H9 (cell line): ENCODE measurements at regions not wholly inside any gene's neighbourhood (a gene's known extent, or its start where the extent isn't known, plus 50 kb on each side); places are given as distances from the start of the nearest gene placed in this dataset.

Experiments
- DNase-seq: peaks from one replicate; pipeline ENCODE4 v3.0.0-alpha.2; 2017
- H2AFZ ChIP-seq: one replicate; pipeline ENCODE4 v1.6.1; 2013; ENCODE audit warnings: mild to moderate bottlenecking, low read length, control low read depth, moderate library complexity
- H2AK5ac ChIP-seq: 2 replicates; pipeline ENCODE4 v1.6.1; 2013; ENCODE audit warnings: low read length, control low read depth, mixed read lengths; ENCODE audit not compliant: insufficient read length
- H2BK120ac ChIP-seq: one replicate; pipeline ENCODE4 v1.6.1; 2013; ENCODE audit warnings: low read depth, mild to moderate bottlenecking, low read length, control low read depth, inconsistent platforms; ENCODE audit not compliant: poor library complexity, severe bottlenecking
- H2BK12ac ChIP-seq: 2 replicates; pipeline ENCODE4 v1.6.1; 2013; ENCODE audit warnings: low read length, control low read depth, mixed read lengths, low read depth; ENCODE audit not compliant: insufficient read length
- H2BK15ac ChIP-seq: 2 replicates; pipeline ENCODE4 v1.6.1; 2013; ENCODE audit warnings: low read depth, low read length, control low read depth
- H2BK20ac ChIP-seq: one replicate; pipeline ENCODE4 v1.6.1; 2013; ENCODE audit warnings: low read depth, mild to moderate bottlenecking, low read length, control low read depth, inconsistent platforms; ENCODE audit not compliant: poor library complexity, severe bottlenecking
- H2BK5ac ChIP-seq: 2 replicates; pipeline ENCODE4 v1.6.1; 2013; ENCODE audit warnings: low read length, control low read depth, mixed read lengths; ENCODE audit not compliant: insufficient read length
- H3K14ac ChIP-seq: 2 replicates; pipeline ENCODE4 v1.6.1; 2013; ENCODE audit warnings: low read length, control low read depth; ENCODE audit not compliant: insufficient read depth
- H3K18ac ChIP-seq: 2 replicates; pipeline ENCODE4 v1.6.1; 2013; ENCODE audit warnings: low read depth, mild to moderate bottlenecking, mixed read lengths, low read length, control low read depth; ENCODE audit not compliant: insufficient read length
- H3K23ac ChIP-seq: 2 replicates; pipeline ENCODE4 v1.6.1; 2013; ENCODE audit warnings: low read length, control low read depth, mixed read lengths, low read depth; ENCODE audit not compliant: insufficient read length
- H3K23me2 ChIP-seq: 2 replicates; pipeline ENCODE4 v1.6.1; 2013; ENCODE audit warnings: low read depth, mild to moderate bottlenecking, mixed read lengths, low read length, control low read depth; ENCODE audit not compliant: insufficient read length, poor library complexity, severe bottlenecking
- H3K27ac ChIP-seq: 2 replicates; pipeline ENCODE4 v1.5.1; 2013; ENCODE audit warnings: low read length, control low read depth, mixed read lengths, low read depth; ENCODE audit not compliant: insufficient read length
- H3K27me3 ChIP-seq: 2 replicates; pipeline ENCODE4 v1.6.1; 2013; ENCODE audit warnings: low read length, control low read depth, inconsistent platforms; ENCODE audit not compliant: insufficient read depth
- H3K4ac ChIP-seq: 2 replicates; pipeline ENCODE4 v1.6.1; 2013; ENCODE audit warnings: low read depth, mild to moderate bottlenecking, control low read depth, inconsistent platforms, low read length, moderate library complexity
- H3K4me1 ChIP-seq: 2 replicates; pipeline ENCODE4 v1.6.1; 2013; ENCODE audit warnings: low read length, control low read depth, inconsistent platforms; ENCODE audit not compliant: insufficient read depth
- H3K4me2 ChIP-seq: 2 replicates; pipeline ENCODE4 v1.6.1; 2013; ENCODE audit warnings: low read length, control low read depth, mixed read lengths; ENCODE audit not compliant: insufficient read length, insufficient read depth
- H3K56ac ChIP-seq: 2 replicates; pipeline ENCODE4 v1.6.1; 2013; ENCODE audit warnings: low read depth, mild to moderate bottlenecking, mixed read lengths, low read length, control low read depth; ENCODE audit not compliant: insufficient read length
- H3K79me1 ChIP-seq: 2 replicates; pipeline ENCODE4 v1.6.1; 2013; ENCODE audit warnings: low read depth, mild to moderate bottlenecking, moderate library complexity, low read length, control low read depth, inconsistent platforms; ENCODE audit not compliant: insufficient read depth, poor library complexity, severe bottlenecking
- H3K79me2 ChIP-seq: 2 replicates; pipeline ENCODE4 v1.6.1; 2013; ENCODE audit warnings: low read length, control low read depth, inconsistent platforms; ENCODE audit not compliant: insufficient read depth
- H3K9ac ChIP-seq: 2 replicates; pipeline ENCODE4 v1.6.1; 2013; ENCODE audit warnings: low read length, control low read depth, mixed read lengths; ENCODE audit not compliant: insufficient read length; ENCODE audit errors: extremely low read depth
- H3K9me3 ChIP-seq: one replicate; pipeline ENCODE4 v1.6.1; 2013; ENCODE audit warnings: low read depth, low read length, inconsistent platforms; ENCODE audit not compliant: control insufficient read depth
- H3T11ph ChIP-seq: one replicate; pipeline ENCODE4 v1.6.1; 2013; ENCODE audit warnings: mild to moderate bottlenecking, low read length, control low read depth, inconsistent platforms
- H4K20me1 ChIP-seq: one replicate; pipeline ENCODE4 v1.6.1; 2013; ENCODE audit not compliant: control insufficient read depth, insufficient read length, insufficient read depth
- H4K5ac ChIP-seq: 2 replicates; pipeline ENCODE4 v1.6.1; 2013; ENCODE audit warnings: low read depth, mild to moderate bottlenecking, mixed read lengths, low read length, control low read depth; ENCODE audit not compliant: insufficient read length
- H4K8ac ChIP-seq: replicated peaks from 2 replicates; pipeline ENCODE4 v1.6.1; 2013; ENCODE audit warnings: low read length, control low read depth, mixed read lengths, low read depth; ENCODE audit not compliant: insufficient read length
- H4K91ac ChIP-seq: 2 replicates; pipeline ENCODE4 v1.6.1; 2013; ENCODE audit warnings: low read depth, mild to moderate bottlenecking, moderate library complexity, mixed read lengths, low read length, control low read depth; ENCODE audit not compliant: insufficient read length
- H3K27ac Mint-ChIP-seq, 3 experiments: 2 replicates in 2 of 3; 3 replicates in 1 of 3; pipeline ENCODE4 v1.8.0; 2020 to 2021; ENCODE audit warnings: mixed read lengths in 3 of 3, mild to moderate bottlenecking in 1 of 3, moderate library complexity in 1 of 3
- H3K27me3 Mint-ChIP-seq: 2 replicates; pipeline ENCODE4 v1.8.0; 2021; ENCODE audit warnings: low read depth, mild to moderate bottlenecking, moderate library complexity, mixed read lengths
- H3K36me3 Mint-ChIP-seq, 3 experiments: 2 replicates in 2 of 3; 3 replicates in 1 of 3; pipeline ENCODE4 v1.8.0; 2020 to 2021; ENCODE audit warnings: low read depth in 3 of 3, mixed read lengths in 3 of 3; ENCODE audit not compliant: insufficient read depth in 1 of 3
- H3K4me1 Mint-ChIP-seq, 2 experiments: 2 replicates each; pipeline ENCODE4 v1.8.0; 2020; ENCODE audit warnings: mixed read lengths in 2 of 2
- H3K4me3 Mint-ChIP-seq, 2 experiments: 2 replicates in 1 of 2; 3 replicates in 1 of 2; pipeline ENCODE4 v1.8.0; 2020 to 2021; ENCODE audit warnings: mild to moderate bottlenecking in 2 of 2, mixed read lengths in 2 of 2, moderate library complexity in 1 of 2
- H3K9me3 Mint-ChIP-seq, 2 experiments: 2 replicates in 1 of 2; 3 replicates in 1 of 2; pipeline ENCODE4 v1.8.0; 2020; ENCODE audit warnings: mild to moderate bottlenecking in 2 of 2, mixed read lengths in 2 of 2, moderate library complexity in 1 of 2
- TF ChIP-seq, protein P1 (sequence below): fragments of 200-600 bp; sonication (generic); conservative IDR thresholded peaks from 3 replicates; pipeline ENCODE4 v1.8.0; 2021; ENCODE audit warnings: antibody characterized with exemption, mild to moderate bottlenecking

DNA sequence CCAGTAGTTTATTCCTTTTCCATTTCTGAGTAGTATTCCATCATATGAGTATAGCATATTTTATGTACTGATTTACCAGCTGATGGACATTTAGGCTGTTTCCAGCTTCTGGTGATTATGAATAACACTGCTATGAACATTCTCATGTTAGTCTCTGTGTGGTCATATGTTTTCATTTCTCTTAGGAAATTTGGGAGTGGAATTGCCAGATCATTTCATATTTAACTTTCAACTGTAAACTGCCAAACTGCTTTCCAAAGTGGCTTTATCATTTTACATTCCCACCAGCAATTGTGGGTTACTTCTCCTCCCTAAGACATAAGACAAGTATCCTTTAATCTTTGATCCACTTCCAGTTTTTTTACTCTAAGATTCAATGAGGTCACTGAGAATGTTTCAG lies 85.7 kb upstream of the RALGPS2 start:
- H3K9me3 Mint-ChIP-seq, result no peaks in the 10 kb centered on the region
- no peak overlapping the region for H3K27ac ChIP-seq
- no peak overlapping the region for H3K4me3 Mint-ChIP-seq
- no peaks in the 10 kb centered on the region for H4K20me1 ChIP-seq
- no peak overlapping the region for H4K8ac ChIP-seq
- H3K79me1 ChIP-seq, result no peaks in the 10 kb centered on the region
- no peaks in the 10 kb centered on the region for H3K23me2 ChIP-seq
- no peak overlapping the region for H3K14ac ChIP-seq
- no peak overlapping the region for H4K91ac ChIP-seq
- no peak overlapping the region for H2BK15ac ChIP-seq
- H3K79me2 ChIP-seq, result no peaks in the 10 kb centered on the region
- peaks cover 14 to 27% of the 10 kb centered on the region in 2 experiments for H3K4me1 Mint-ChIP-seq
- no peak overlapping the region for H2AK5ac ChIP-seq
- H2BK5ac ChIP-seq, result no peak overlapping the region
- no peak overlapping the region for H4K5ac ChIP-seq
- no peak overlapping the region for H3K56ac ChIP-seq
- no peak overlapping the region for H3K4me2 ChIP-seq
- no peak overlapping the region for H3K4ac ChIP-seq
- no peak overlapping the region for H3T11ph ChIP-seq
- TF ChIP-seq, protein P1, sequence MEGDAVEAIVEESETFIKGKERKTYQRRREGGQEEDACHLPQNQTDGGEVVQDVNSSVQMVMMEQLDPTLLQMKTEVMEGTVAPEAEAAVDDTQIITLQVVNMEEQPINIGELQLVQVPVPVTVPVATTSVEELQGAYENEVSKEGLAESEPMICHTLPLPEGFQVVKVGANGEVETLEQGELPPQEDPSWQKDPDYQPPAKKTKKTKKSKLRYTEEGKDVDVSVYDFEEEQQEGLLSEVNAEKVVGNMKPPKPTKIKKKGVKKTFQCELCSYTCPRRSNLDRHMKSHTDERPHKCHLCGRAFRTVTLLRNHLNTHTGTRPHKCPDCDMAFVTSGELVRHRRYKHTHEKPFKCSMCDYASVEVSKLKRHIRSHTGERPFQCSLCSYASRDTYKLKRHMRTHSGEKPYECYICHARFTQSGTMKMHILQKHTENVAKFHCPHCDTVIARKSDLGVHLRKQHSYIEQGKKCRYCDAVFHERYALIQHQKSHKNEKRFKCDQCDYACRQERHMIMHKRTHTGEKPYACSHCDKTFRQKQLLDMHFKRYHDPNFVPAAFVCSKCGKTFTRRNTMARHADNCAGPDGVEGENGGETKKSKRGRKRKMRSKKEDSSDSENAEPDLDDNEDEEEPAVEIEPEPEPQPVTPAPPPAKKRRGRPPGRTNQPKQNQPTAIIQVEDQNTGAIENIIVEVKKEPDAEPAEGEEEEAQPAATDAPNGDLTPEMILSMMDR, result no peak
- H2BK12ac ChIP-seq, result no peak overlapping the region
- no peaks in the 10 kb centered on the region for H3K27me3 ChIP-seq
- H3K4me1 ChIP-seq, result peaks cover 2% of the 10 kb centered on the region; the same call in 1 of the 2 replicates
- DNase-seq, result no peak
- H3K9ac ChIP-seq, result no peak overlapping the region
- H3K27ac Mint-ChIP-seq, result no peak overlapping the region
- H3K18ac ChIP-seq, result no peak overlapping the region
- H2BK20ac ChIP-seq, result no peak overlapping the region
- no peak overlapping the region for H3K23ac ChIP-seq
- no peaks in the 10 kb centered on the region for H3K27me3 Mint-ChIP-seq
- no peaks in the 10 kb centered on the region for H3K36me3 Mint-ChIP-seq
- H2AFZ ChIP-seq, result no peak overlapping the region
- H2BK120ac ChIP-seq, result no peak overlapping the region
- no peaks in the 10 kb centered on the region for H3K9me3 ChIP-seq
